ENCODE measurements at regions not wholly inside any gene's neighbourhood (a gene's known extent, or its start where the extent isn't known, plus 50 kb on each side); places are given as distances from the start of the nearest gene placed in this dataset.

DNA sequence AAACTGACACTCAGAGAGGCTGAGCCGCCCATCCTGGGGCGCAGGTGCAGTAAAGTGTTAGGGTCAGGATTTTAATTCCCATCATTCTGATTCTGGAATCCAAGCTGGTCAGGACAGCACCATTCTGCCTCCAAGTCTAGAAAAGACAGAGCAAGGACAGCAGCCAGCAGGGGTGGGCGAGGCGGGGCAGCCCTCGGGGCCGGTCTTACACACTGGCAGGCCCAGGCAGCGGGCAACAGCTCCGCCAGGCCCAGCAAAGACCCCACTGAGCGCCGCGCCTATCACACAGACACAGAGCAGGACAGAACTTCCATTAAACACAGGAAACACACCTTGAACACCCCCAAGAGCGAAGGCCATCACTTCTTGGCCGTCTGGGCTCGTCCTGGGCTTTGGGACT, 66.5 kb upstream of the RXRA start:
- TF ChIP-seq, protein P1, sequence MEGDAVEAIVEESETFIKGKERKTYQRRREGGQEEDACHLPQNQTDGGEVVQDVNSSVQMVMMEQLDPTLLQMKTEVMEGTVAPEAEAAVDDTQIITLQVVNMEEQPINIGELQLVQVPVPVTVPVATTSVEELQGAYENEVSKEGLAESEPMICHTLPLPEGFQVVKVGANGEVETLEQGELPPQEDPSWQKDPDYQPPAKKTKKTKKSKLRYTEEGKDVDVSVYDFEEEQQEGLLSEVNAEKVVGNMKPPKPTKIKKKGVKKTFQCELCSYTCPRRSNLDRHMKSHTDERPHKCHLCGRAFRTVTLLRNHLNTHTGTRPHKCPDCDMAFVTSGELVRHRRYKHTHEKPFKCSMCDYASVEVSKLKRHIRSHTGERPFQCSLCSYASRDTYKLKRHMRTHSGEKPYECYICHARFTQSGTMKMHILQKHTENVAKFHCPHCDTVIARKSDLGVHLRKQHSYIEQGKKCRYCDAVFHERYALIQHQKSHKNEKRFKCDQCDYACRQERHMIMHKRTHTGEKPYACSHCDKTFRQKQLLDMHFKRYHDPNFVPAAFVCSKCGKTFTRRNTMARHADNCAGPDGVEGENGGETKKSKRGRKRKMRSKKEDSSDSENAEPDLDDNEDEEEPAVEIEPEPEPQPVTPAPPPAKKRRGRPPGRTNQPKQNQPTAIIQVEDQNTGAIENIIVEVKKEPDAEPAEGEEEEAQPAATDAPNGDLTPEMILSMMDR (conservative IDR thresholded peaks at IDR 0.05): no peak
- Mint-ChIP-seq H3K36me3 (no peaks in the 10 kb centered on the region), H3K9me3 (no peaks in the 10 kb centered on the region), H3K27ac (no peak overlapping the region), H3K4me1 (ENCODE audit: unreplicated experiment) (peaks cover 8% of the 10 kb centered on the region), H3K4me3 (no peak overlapping the region), H3K27me3 (peaks cover 1% of the 10 kb centered on the region)
- no peak for DNase-seq (ENCODE audit: extremely low spot score, unreplicated experiment)

DNA sequence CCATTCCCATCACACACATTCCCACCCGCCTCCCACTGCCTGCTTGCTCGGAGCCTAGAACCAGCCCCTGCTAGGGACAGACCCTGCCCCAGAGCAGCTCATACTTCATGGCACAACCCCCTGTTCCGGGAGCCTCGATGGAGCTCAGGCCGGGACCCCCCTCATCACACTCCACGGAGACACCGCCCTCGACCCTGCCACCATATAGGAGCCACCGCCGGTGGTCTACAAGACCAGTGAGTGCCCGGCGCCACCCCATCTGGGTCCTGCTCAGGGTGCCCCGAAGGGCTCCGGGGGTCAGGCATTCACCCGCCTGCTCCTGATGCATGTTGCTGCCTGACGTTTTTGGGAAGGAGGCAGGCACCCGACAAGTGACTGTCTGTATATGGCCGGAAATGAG, 65.5 kb upstream of the RXRA start:
- TF ChIP-seq, protein P1 (conservative IDR thresholded peaks at IDR 0.05): no peak
- H3K4me1 Mint-ChIP-seq (ENCODE audit: unreplicated experiment): peaks cover 8% of the 10 kb centered on the region
- peaks cover under 1% of the 10 kb centered on the region for H3K9me3 Mint-ChIP-seq
- no peak overlapping the region for H3K4me3 Mint-ChIP-seq
- DNase-seq (ENCODE audit: extremely low spot score, unreplicated experiment): no peak
- no peaks in the 10 kb centered on the region for H3K36me3 Mint-ChIP-seq
- H3K27me3 Mint-ChIP-seq: peaks cover 1% of the 10 kb centered on the region
- no peak overlapping the region for H3K27ac Mint-ChIP-seq

DNA sequence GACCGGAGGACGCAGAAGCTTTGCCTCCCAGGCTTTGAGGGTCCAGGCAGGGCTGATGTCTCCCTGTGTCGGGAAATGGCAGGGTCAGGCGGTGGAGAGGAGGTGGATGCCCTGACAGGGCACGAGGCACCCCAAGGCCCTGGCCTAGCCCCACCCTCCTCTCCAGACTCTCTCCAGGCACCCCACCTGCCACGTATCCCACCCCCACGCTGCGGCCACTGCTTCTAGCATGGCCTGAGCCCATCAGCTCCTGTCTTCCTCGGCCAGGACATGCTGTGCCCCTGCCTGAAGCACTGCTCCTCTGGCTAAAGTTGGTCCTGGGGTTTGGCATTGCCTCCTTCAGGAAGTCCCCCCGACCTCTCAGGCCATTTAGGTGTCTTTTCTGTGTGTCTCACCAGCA, 64.2 kb upstream of the RXRA start:
- no peaks in the 10 kb centered on the region for H3K36me3 Mint-ChIP-seq
- peaks cover 11% of the 10 kb centered on the region for H3K27me3 Mint-ChIP-seq
- DNase-seq (ENCODE audit: extremely low spot score, unreplicated experiment): no peak
- TF ChIP-seq, protein P1 (conservative IDR thresholded peaks at IDR 0.05): no peak
- peaks cover 8% of the 10 kb centered on the region for H3K9me3 Mint-ChIP-seq
- peaks cover 8% of the 10 kb centered on the region for H3K4me1 Mint-ChIP-seq (ENCODE audit: unreplicated experiment)
- H3K27ac Mint-ChIP-seq: no peak overlapping the region
- H3K4me3 Mint-ChIP-seq: no peak overlapping the region

DNA sequence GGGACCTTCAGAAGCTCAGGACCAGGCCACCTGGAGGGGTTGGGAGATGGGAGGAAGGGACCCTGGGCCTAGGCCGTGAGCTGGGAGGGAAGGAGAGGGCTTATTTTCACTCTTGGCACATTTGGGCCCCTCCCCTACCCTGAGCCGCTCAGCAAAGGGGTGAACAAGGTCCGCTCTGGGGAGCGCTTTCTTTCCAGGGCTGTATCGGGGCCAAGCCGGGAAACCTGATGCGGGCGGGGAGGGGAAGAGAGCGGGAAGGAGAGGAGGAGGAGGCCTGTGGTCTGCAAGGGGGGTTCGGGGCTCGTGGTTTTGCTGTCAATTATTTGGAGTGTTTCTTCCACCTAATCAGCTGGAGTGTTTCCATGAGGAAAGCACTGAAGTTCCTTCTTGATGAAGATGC, 62.7 kb upstream of the RXRA start:
- Mint-ChIP-seq H3K27ac (peak overlapping the region; percentile 34), H3K4me3 (no peak overlapping the region), H3K36me3 (no peaks in the 10 kb centered on the region), H3K9me3 (peaks cover 8% of the 10 kb centered on the region), H3K4me1 (ENCODE audit: unreplicated experiment) (peaks cover 19% of the 10 kb centered on the region), H3K27me3 (peaks cover 11% of the 10 kb centered on the region)
- TF ChIP-seq, protein P1 (conservative IDR thresholded peaks at IDR 0.05): no peak
- DNase-seq (ENCODE audit: extremely low spot score, unreplicated experiment): no peak

DNA sequence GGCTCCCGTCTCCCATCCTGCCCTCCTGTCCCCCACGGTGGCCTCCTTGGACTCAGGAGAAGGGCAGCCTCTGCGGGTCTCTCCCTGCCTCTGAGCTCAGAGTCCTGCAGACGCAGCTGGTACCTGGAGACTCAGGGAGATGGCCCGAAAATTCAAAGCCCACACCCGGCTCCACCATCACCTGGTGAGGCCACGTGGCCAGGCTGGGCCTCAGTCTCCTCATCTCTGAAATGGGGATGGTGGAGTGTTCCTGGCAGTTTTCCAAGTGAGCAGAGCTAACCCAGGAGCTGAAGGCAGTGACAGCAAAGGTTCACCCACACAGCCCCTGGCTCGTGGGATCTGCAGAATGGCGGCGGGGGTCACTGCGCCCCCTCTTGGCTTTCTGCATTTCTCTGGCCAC, 62.1 kb upstream of the RXRA start:
- no peak for DNase-seq (ENCODE audit: extremely low spot score, unreplicated experiment)
- H3K4me1 Mint-ChIP-seq (ENCODE audit: unreplicated experiment): peaks cover 24% of the 10 kb centered on the region
- H3K27ac Mint-ChIP-seq: no peak overlapping the region
- TF ChIP-seq, protein P1 (conservative IDR thresholded peaks at IDR 0.05): no peak
- peaks cover 11% of the 10 kb centered on the region for H3K27me3 Mint-ChIP-seq
- H3K36me3 Mint-ChIP-seq: no peaks in the 10 kb centered on the region
- H3K4me3 Mint-ChIP-seq: no peak overlapping the region
- H3K9me3 Mint-ChIP-seq: peaks cover 8% of the 10 kb centered on the region

DNA sequence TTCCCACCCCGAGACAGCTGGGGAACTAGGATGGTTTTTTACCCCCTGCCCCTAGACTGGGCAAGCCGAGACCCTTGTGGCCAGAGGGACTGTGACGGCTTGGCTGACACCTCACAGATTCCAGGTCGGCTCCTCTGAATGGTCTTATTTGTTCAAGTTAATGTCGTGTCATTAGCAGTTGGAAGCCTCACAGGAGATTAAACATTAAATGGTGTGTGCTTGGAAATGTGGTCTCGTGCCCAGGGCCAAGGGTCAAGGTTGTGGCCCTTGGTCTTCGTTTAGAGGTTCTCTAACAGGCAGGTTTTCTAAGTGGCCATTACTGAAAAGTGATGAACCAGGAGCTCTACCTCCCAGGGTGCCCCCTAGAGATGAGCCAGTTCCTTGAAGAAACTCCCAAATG, 61.2 kb upstream of the RXRA start:
- Mint-ChIP-seq H3K27ac (no peak overlapping the region), H3K9me3 (peaks cover 8% of the 10 kb centered on the region), H3K36me3 (no peaks in the 10 kb centered on the region), H3K4me3 (no peak overlapping the region), H3K4me1 (ENCODE audit: unreplicated experiment) (peaks cover 24% of the 10 kb centered on the region), H3K27me3 (peaks cover 13% of the 10 kb centered on the region)
- no peak for DNase-seq (ENCODE audit: extremely low spot score, unreplicated experiment)
- TF ChIP-seq, protein P1 (conservative IDR thresholded peaks at IDR 0.05): no peak

Measured in type B pancreatic cell (in vitro differentiated cells).